MM.1S (cell line): ENCODE measurements at regions not wholly inside any gene's neighbourhood (a gene's known extent, or its start where the extent isn't known, plus 50 kb on each side); places are given as distances from the start of the nearest gene placed in this dataset.

ENCODE experiments used
- CTCF ChIP-seq: fragments of 300-600 bp; sonication (generic); IDR thresholded peaks from 2 replicates; pipeline ENCODE4 v1.5.1; 2016; ENCODE audit warnings: antibody characterized with exemption, low read length, mixed read lengths
- EZH2 ChIP-seq: fragments of 300-600 bp; sonication (generic); optimal IDR thresholded peaks from 2 replicates; pipeline ENCODE3; 2017; ENCODE audit warnings: low read depth, mild to moderate bottlenecking, antibody characterized with exemption, low read length, mixed read lengths
- EZH2phosphoT487 ChIP-seq: fragments of 300-600 bp; sonication (generic); IDR thresholded peaks from 2 replicates; pipeline ENCODE4 v1.6.1; 2018; ENCODE audit warnings: antibody characterized with exemption, low read length

GRCh38 chr1:215475796-215476481, 91.2 kb upstream of the KCTD3 start:
- TF ChIP-seq CTCF, result no peak
- TF ChIP-seq EZH2, result no peak
- TF ChIP-seq EZH2phosphoT487, result no peak
